ENCODE measurements at regions not wholly inside any gene's neighbourhood (a gene's known extent, or its start where the extent isn't known, plus 50 kb on each side); places are given as distances from the start of the nearest gene placed in this dataset.

GRCh38 chr9:31290731-31291130 is 1093.7 kb upstream of the ACO1 start:
- Histone ChIP-seq H4K20me1 (replicated peaks; ENCODE audit: control insufficient read depth, insufficient read depth, low read length) (no peaks in the 10 kb centered on the region), H3K4me1 (replicated peaks in 1 of 2; ENCODE audit: control insufficient read depth in 2 of 2, insufficient read depth in 2 of 2, low read length in 2 of 2) (no peaks in the 10 kb centered on the region), H3K4me2 (ENCODE audit: insufficient read depth, low read length) (no peak overlapping the region), H3K79me2 (ENCODE audit: control insufficient read depth, insufficient read depth, low read length) (no peaks in the 10 kb centered on the region), H3K9me3 (replicated peaks; ENCODE audit: control insufficient read depth, insufficient read depth, low read depth, low read length) (no peaks in the 10 kb centered on the region), H3K4me3 (no peak overlapping the region), H3K27me3 (ENCODE audit: control insufficient read depth in 2 of 2, insufficient read depth in 2 of 2, low read length in 2 of 2) (no peaks in the 10 kb centered on the region), H3K27ac (ENCODE audit: extremely low read depth, low read depth, low read length) (no peak overlapping the region), H2AFZ (ENCODE audit: low read depth, low read length) (no peak overlapping the region), H3K36me3 (ENCODE audit: control insufficient read depth, insufficient read depth, low read length) (no peaks in the 10 kb centered on the region), H3K9ac (ENCODE audit: insufficient read depth in 1 of 2, low read depth in 2 of 2, low read length in 2 of 2) (no peak overlapping the region), H3K9me1 (ENCODE audit: control insufficient read depth, insufficient read depth, low read length) (no peaks in the 10 kb centered on the region)
- no peak for DNase-seq (ENCODE audit: extremely low read depth in 1 of 4, low spot score in 3 of 4)
- BruUV-seq (replicated peaks): no TSS peak
- CTCF ChIA-PET (ENCODE audit: low intra/inter-chr PET ratio): no interaction called here
- ATAC-seq: no peak
- in situ Hi-C loops (cut with MboI) (no loop called here), intact Hi-C loops (cut with micrococcal nuclease) (no loop called here)
- WGBS (ENCODE audit: insufficient coverage, low coverage, missing lambda C conversion rate): no CpG with 5 or more reads among the region's 3 CpGs
- POLR2A ChIA-PET: no interaction called here
- FAIRE-seq: no peak
- TF ChIP-seq ZNF384 (IDR thresholded peaks at IDR 0.05; ENCODE audit: low read depth, low read length): no peak
- no peak for TF ChIP-seq XRCC3 (IDR thresholded peaks at IDR 0.05)
- no peak for TF ChIP-seq JUND (IDR thresholded peaks at IDR 0.05; ENCODE audit: borderline replicate concordance, low read depth, low read length)
- no peak for TF ChIP-seq JUND (tag; IDR thresholded peaks at IDR 0.05; ENCODE audit: borderline replicate concordance, low read depth, low read length)
- TF ChIP-seq MXI1 (IDR thresholded peaks at IDR 0.05; ENCODE audit: low read depth, low read length): no peak
- no peak for TF ChIP-seq PHF21A (IDR thresholded peaks at IDR 0.05; ENCODE audit: borderline replicate concordance, low read depth)
- TF ChIP-seq THAP12 (CRISPR knock-in tag; IDR thresholded peaks at IDR 0.05): no peak
- no peak for TF ChIP-seq NR0B1 (IDR thresholded peaks at IDR 0.05; ENCODE audit: partially characterized antibody)
- no peak for TF ChIP-seq NKRF (IDR thresholded peaks at IDR 0.05; ENCODE audit: borderline replicate concordance)
- TF ChIP-seq ZFX (CRISPR knock-in tag; IDR thresholded peaks at IDR 0.05): no peak
- TF ChIP-seq HMBOX1 (IDR thresholded peaks at IDR 0.05): no peak
- TF ChIP-seq MED1 (CRISPR knock-in tag; IDR thresholded peaks at IDR 0.05; ENCODE audit: borderline replicate concordance): no peak
- no peak for TF ChIP-seq ZNF124 (CRISPR knock-in tag; IDR thresholded peaks at IDR 0.05)
- no peak for TF ChIP-seq ZBTB8A (IDR thresholded peaks at IDR 0.05; ENCODE audit: partially characterized antibody)
- TF ChIP-seq RBM17 (IDR thresholded peaks at IDR 0.05; ENCODE audit: borderline replicate concordance, low read depth, low read length): no peak
- no peak for TF ChIP-seq NR3C1 (CRISPR knock-in tag; IDR thresholded peaks at IDR 0.05)

All from K562 (cell line).